Smooth muscle cell (in vitro differentiated cells): ENCODE measurements at regions not wholly inside any gene's neighbourhood (a gene's known extent, or its start where the extent isn't known, plus 50 kb on each side); places are given as distances from the start of the nearest gene placed in this dataset.
A peak's percentile ranks its signal among the peaks of the same experiment; 100 is the strongest.

Experiments
- DNase-seq: peaks from one replicate; lab custom pipeline; 2025; ENCODE audit not compliant: unreplicated experiment; lab: John Stamatoyannopoulos, UW
- H2AFZ ChIP-seq: fragments of 200-600 bp; sonication (generic); 2 replicates; pipeline ENCODE4 v1.6.0; 2016; ENCODE audit warnings: antibody characterized with exemption, low read depth, mild to moderate bottlenecking
- H3F3A ChIP-seq: fragments of 200-600 bp; sonication (generic); 2 replicates; pipeline ENCODE4 v1.6.0; 2017; ENCODE audit warnings: antibody characterized with exemption, low read depth
- H3K27ac ChIP-seq: fragments of 200-600 bp; sonication (generic); 2 replicates; pipeline ENCODE4 v1.5.1; 2016; ENCODE audit warnings: low read depth, mild to moderate bottlenecking
- H3K27me3 ChIP-seq: fragments of 200-600 bp; sonication (generic); 2 replicates; pipeline ENCODE4 v1.6.1; 2016; ENCODE audit warnings: low read depth, mild to moderate bottlenecking
- H3K36me3 ChIP-seq: fragments of 200-600 bp; sonication (generic); 2 replicates; pipeline ENCODE4 v1.5.1; 2016; ENCODE audit warnings: low read depth
- H3K4me1 ChIP-seq: fragments of 200-600 bp; sonication (generic); 2 replicates; pipeline ENCODE4 v1.5.1; 2016; ENCODE audit warnings: low read depth
- H3K4me2 ChIP-seq: fragments of 200-600 bp; sonication (generic); 2 replicates; pipeline ENCODE4 v1.6.0; 2016; ENCODE audit warnings: mild to moderate bottlenecking
- H3K4me3 ChIP-seq: fragments of 200-600 bp; sonication (generic); 2 replicates; pipeline ENCODE4 v1.5.1; 2016; ENCODE audit warnings: mild to moderate bottlenecking
- H3K79me2 ChIP-seq: fragments of 200-600 bp; sonication (generic); 2 replicates; pipeline ENCODE4 v1.6.0; 2016; ENCODE audit warnings: low read depth, mild to moderate bottlenecking
- H3K9ac ChIP-seq: fragments of 200-600 bp; sonication (generic); 2 replicates; pipeline ENCODE4 v1.6.0; 2016; ENCODE audit warnings: low read depth
- H3K9me3 ChIP-seq: fragments of 200-600 bp; sonication (generic); replicated peaks from 2 replicates; pipeline ENCODE4 v1.5.1; 2016; ENCODE audit warnings: low read depth
- H4K20me1 ChIP-seq: fragments of 200-600 bp; sonication (generic); 2 replicates; pipeline ENCODE4 v1.6.0; 2016; ENCODE audit warnings: low read depth
- CTCF ChIP-seq: fragments of 200-600 bp; sonication (generic); IDR thresholded peaks from 2 replicates; pipeline ENCODE4 v1.5.1; 2017; ENCODE audit warnings: borderline replicate concordance, mild to moderate bottlenecking, antibody characterized with exemption; ENCODE audit not compliant: insufficient read depth, poor library complexity, severe bottlenecking
- WGBS: methylation state at CpG from one replicate; pipeline ENCODE4 v1.1.7; 2016; ENCODE audit warnings: low lambda C conversion rate; 5-methylcytosine and 5-hydroxymethylcytosine counted together

GRCh38 chr1:86228546-86228945 lies 72.0 kb upstream of the COL24A1 start:
- Histone ChIP-seq H3K9ac (no peak overlapping the region), H3K27ac (no peak overlapping the region), H3K79me2 (no peaks in the 10 kb centered on the region), H3K9me3 (no peaks in the 10 kb centered on the region), H3K4me3 (no peak overlapping the region), H4K20me1 (no peaks in the 10 kb centered on the region), H3F3A (peaks cover 13% of the 10 kb centered on the region), H2AFZ (no peak overlapping the region), H3K4me1 (peaks cover 5% of the 10 kb centered on the region), H3K36me3 (no peaks in the 10 kb centered on the region), H3K27me3 (no peaks in the 10 kb centered on the region), H3K4me2 (no peak overlapping the region)
- TF ChIP-seq CTCF, result no peak
- DNase-seq, result no peak
- WGBS, result 92% methylated on average over 1 of the region's 1 CpG

- Histone ChIP-seq H3F3A (peaks cover 13% of the 10 kb centered on the region), H3K36me3 (no peaks in the 10 kb centered on the region), H3K27me3 (no peaks in the 10 kb centered on the region), H3K79me2 (no peaks in the 10 kb centered on the region), H3K4me3 (no peak overlapping the region), H3K27ac (peak overlapping the region; percentile 55), H3K4me2 (peak overlapping the region; percentile 58), H2AFZ (no peak overlapping the region), H3K9ac (no peak overlapping the region), H3K9me3 (no peaks in the 10 kb centered on the region), H3K4me1 (peaks cover 5% of the 10 kb centered on the region), H4K20me1 (no peaks in the 10 kb centered on the region)
- TF ChIP-seq CTCF, result no peak
- 6% methylated on average over 1 of the region's 1 CpG for WGBS
- DNase-seq, result no peak
Observed at GRCh38 chr1:86227026-86227425, 70.5 kb upstream of the COL24A1 start.

- Histone ChIP-seq H2AFZ (no peak overlapping the region), H3K9me3 (no peaks in the 10 kb centered on the region), H3F3A (peaks cover 13% of the 10 kb centered on the region), H3K9ac (no peak overlapping the region), H4K20me1 (no peaks in the 10 kb centered on the region), H3K79me2 (no peaks in the 10 kb centered on the region), H3K4me2 (peak overlapping the region; percentile 58), H3K27ac (peak overlapping the region; percentile 55), H3K4me3 (no peak overlapping the region), H3K27me3 (no peaks in the 10 kb centered on the region), H3K36me3 (no peaks in the 10 kb centered on the region), H3K4me1 (peaks cover 5% of the 10 kb centered on the region)
- no peak for TF ChIP-seq CTCF
- WGBS, result 38% methylated on average over 1 of the region's 1 CpG
- DNase-seq, result no peak
Observed at GRCh38 chr1:86226204-86226603, 69.6 kb upstream of the COL24A1 start.

GRCh38 chr1:86224651-86225310 lies 68.2 kb upstream of the COL24A1 start:
- 71% methylated on average over 5 of the region's 5 CpGs for WGBS
- Histone ChIP-seq H3K79me2 (no peaks in the 10 kb centered on the region), H3F3A (peaks cover 13% of the 10 kb centered on the region), H3K4me2 (peak overlapping the region; percentile 49), H3K27me3 (no peaks in the 10 kb centered on the region), H3K9ac (no peak overlapping the region), H3K4me1 (peaks cover 5% of the 10 kb centered on the region), H3K27ac (no peak overlapping the region), H3K4me3 (no peak overlapping the region), H3K9me3 (no peaks in the 10 kb centered on the region), H3K36me3 (no peaks in the 10 kb centered on the region), H2AFZ (no peak overlapping the region), H4K20me1 (no peaks in the 10 kb centered on the region)
- TF ChIP-seq CTCF, result no peak
- DNase-seq, result no peak
